ENCODE measurements at regions not wholly inside any gene's neighbourhood (a gene's known extent, or its start where the extent isn't known, plus 50 kb on each side); places are given as distances from the start of the nearest gene placed in this dataset.

DNA sequence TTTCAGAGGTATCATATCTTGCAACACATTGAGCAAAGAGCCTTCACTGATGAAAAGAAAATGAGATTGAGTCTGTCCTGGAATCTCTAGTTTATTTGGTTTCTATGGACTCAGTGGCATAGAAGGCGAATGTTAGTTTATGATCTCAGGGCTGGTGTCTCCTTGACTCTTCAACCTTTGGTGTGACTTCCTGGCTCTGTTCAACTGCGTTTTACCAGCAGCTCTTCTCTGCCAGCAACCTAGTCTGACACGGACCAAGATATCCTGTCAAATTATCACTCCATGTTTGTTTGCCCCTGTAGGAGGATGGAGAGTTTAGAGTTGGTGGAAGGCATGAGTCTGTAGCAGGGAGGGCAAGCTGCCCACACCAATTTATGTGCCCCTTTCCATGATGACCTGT lies 82.9 kb upstream of the TBC1D5 start (continued):
- TF ChIP-seq, protein P1, sequence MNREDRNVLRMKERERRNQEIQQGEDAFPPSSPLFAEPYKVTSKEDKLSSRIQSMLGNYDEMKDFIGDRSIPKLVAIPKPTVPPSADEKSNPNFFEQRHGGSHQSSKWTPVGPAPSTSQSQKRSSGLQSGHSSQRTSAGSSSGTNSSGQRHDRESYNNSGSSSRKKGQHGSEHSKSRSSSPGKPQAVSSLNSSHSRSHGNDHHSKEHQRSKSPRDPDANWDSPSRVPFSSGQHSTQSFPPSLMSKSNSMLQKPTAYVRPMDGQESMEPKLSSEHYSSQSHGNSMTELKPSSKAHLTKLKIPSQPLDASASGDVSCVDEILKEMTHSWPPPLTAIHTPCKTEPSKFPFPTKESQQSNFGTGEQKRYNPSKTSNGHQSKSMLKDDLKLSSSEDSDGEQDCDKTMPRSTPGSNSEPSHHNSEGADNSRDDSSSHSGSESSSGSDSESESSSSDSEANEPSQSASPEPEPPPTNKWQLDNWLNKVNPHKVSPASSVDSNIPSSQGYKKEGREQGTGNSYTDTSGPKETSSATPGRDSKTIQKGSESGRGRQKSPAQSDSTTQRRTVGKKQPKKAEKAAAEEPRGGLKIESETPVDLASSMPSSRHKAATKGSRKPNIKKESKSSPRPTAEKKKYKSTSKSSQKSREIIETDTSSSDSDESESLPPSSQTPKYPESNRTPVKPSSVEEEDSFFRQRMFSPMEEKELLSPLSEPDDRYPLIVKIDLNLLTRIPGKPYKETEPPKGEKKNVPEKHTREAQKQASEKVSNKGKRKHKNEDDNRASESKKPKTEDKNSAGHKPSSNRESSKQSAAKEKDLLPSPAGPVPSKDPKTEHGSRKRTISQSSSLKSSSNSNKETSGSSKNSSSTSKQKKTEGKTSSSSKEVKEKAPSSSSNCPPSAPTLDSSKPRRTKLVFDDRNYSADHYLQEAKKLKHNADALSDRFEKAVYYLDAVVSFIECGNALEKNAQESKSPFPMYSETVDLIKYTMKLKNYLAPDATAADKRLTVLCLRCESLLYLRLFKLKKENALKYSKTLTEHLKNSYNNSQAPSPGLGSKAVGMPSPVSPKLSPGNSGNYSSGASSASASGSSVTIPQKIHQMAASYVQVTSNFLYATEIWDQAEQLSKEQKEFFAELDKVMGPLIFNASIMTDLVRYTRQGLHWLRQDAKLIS (CRISPR knock-in tag; IDR thresholded peaks at IDR 0.05; ENCODE audit: borderline replicate concordance) = no peak

DNA sequence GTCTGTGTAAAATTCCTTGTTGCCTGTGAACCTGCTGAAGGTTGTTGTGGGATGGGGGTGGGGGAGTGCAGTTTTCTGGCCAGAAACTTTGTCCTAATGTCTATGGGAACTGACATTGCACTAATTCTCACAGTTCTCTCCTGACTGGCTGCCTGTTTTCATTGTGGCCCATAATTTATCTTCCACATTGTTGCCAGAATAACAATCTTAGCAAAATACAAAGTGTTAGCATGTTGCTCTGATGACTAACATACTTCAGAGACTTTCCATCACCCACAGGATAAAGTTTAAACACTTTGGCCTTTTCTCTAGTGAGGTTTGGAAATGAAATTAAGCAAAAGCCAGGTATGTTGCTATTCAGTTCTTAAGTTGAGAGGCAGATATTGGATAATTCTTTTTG lies 81.4 kb upstream of the TBC1D5 start:
- ATAC-seq = no peak
- TF ChIP-seq HMGA2 (CRISPR knock-in tag; IDR thresholded peaks at IDR 0.05) (no peak), PRRX2 (CRISPR knock-in tag; IDR thresholded peaks at IDR 0.05) (no peak), TEAD4 (CRISPR knock-in tag; IDR thresholded peaks at IDR 0.05) (no peak), ZNF396 (CRISPR knock-in tag; IDR thresholded peaks at IDR 0.05; ENCODE audit: borderline replicate concordance) (no peak), NFATC4 (CRISPR knock-in tag; IDR thresholded peaks at IDR 0.05) (no peak), EMX1 (CRISPR knock-in tag; IDR thresholded peaks at IDR 0.05) (no peak), TCF7 (CRISPR knock-in tag; IDR thresholded peaks at IDR 0.05; ENCODE audit: low read depth) (no peak), RORB (CRISPR knock-in tag; IDR thresholded peaks at IDR 0.05) (no peak)
- TF ChIP-seq, protein P2, sequence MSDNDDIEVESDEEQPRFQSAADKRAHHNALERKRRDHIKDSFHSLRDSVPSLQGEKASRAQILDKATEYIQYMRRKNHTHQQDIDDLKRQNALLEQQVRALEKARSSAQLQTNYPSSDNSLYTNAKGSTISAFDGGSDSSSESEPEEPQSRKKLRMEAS (CRISPR knock-in tag; IDR thresholded peaks at IDR 0.05) = no peak
- TF ChIP-seq, protein P3, sequence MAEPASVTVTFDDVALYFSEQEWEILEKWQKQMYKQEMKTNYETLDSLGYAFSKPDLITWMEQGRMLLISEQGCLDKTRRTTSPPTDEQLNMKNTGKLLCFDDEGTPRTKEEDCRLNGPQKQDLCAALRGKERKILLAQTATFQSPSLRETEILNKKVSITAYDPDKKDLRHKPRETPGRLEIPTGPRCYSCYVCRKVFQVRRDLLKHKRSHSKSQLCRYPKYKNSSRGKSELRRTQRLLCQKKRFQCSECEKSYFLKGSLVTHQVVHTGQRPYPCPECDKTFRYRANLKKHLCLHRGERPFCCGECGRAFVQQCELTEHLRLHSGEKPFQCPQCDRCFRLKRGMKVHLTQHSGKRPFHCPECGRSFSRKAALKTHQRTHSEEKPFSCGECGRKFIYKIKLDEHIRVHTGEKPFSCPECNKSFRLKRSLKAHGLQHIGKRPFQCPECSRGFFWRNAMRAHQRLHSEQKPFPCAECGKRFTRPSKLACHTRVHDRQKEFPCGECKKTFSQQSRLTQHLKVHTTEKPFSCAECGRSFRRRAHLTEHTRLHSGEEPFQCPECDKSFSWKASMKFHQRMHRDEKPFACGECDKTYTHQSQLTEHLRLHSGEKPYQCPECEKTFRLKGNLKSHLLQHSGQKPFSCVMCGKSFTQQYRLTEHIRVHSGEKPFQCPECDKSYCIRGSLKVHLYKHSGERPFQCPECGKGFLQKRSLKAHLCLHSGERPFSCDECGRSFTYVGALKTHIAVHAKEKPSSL (CRISPR knock-in tag; conservative IDR thresholded peaks at IDR 0.05) = no peak
- TF ChIP-seq, protein P4, sequence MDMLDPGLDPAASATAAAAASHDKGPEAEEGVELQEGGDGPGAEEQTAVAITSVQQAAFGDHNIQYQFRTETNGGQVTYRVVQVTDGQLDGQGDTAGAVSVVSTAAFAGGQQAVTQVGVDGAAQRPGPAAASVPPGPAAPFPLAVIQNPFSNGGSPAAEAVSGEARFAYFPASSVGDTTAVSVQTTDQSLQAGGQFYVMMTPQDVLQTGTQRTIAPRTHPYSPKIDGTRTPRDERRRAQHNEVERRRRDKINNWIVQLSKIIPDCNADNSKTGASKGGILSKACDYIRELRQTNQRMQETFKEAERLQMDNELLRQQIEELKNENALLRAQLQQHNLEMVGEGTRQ (CRISPR knock-in tag; IDR thresholded peaks at IDR 0.05) = no peak
- TF ChIP-seq, protein P5, sequence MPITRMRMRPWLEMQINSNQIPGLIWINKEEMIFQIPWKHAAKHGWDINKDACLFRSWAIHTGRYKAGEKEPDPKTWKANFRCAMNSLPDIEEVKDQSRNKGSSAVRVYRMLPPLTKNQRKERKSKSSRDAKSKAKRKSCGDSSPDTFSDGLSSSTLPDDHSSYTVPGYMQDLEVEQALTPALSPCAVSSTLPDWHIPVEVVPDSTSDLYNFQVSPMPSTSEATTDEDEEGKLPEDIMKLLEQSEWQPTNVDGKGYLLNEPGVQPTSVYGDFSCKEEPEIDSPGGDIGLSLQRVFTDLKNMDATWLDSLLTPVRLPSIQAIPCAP (CRISPR knock-in tag; IDR thresholded peaks at IDR 0.05) = no peak
- TF ChIP-seq, protein P1 (CRISPR knock-in tag; IDR thresholded peaks at IDR 0.05; ENCODE audit: borderline replicate concordance) = no peak
- TF ChIP-seq, protein P6, sequence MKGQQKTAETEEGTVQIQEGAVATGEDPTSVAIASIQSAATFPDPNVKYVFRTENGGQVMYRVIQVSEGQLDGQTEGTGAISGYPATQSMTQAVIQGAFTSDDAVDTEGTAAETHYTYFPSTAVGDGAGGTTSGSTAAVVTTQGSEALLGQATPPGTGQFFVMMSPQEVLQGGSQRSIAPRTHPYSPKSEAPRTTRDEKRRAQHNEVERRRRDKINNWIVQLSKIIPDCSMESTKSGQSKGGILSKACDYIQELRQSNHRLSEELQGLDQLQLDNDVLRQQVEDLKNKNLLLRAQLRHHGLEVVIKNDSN (CRISPR knock-in tag; IDR thresholded peaks at IDR 0.05) = no peak
- TF ChIP-seq, protein P7, sequence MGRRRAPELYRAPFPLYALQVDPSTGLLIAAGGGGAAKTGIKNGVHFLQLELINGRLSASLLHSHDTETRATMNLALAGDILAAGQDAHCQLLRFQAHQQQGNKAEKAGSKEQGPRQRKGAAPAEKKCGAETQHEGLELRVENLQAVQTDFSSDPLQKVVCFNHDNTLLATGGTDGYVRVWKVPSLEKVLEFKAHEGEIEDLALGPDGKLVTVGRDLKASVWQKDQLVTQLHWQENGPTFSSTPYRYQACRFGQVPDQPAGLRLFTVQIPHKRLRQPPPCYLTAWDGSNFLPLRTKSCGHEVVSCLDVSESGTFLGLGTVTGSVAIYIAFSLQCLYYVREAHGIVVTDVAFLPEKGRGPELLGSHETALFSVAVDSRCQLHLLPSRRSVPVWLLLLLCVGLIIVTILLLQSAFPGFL (CRISPR knock-in tag; IDR thresholded peaks at IDR 0.05; ENCODE audit: borderline replicate concordance) = no peak
- H3K4me3 Mint-ChIP-seq = no peak overlapping the region

More for the DNA sequence above, 81.4 kb upstream of the TBC1D5 start:
- CTCF ChIA-PET = no interaction called here
- DNase-seq (ENCODE audit: low spot score) = no peak
- H3K4me1 Mint-ChIP-seq = no peaks in the 10 kb centered on the region
- H3K36me3 Mint-ChIP-seq = peaks cover 2% of the 10 kb centered on the region; the same call in 1 of the 2 replicates
- POLR2A ChIA-PET = no interaction called here
- H3K27me3 Mint-ChIP-seq (ENCODE audit: low read depth) = no peaks in the 10 kb centered on the region
- peaks cover 3% of the 10 kb centered on the region; the same call in 1 of the 2 replicates for H3K9me3 Mint-ChIP-seq
- H3K27ac Mint-ChIP-seq = no peak overlapping the region

Data from WTC11 (cell line).